Nephron (organoid): ENCODE measurements at regions not wholly inside any gene's neighbourhood (a gene's known extent, or its start where the extent isn't known, plus 50 kb on each side); places are given as distances from the start of the nearest gene placed in this dataset.

ENCODE experiments used
- H3K27ac Mint-ChIP-seq, 3 experiments: 2 replicates each; pipeline ENCODE4 v1.8.0; 2020; ENCODE audit warnings: mixed read lengths in 3 of 3, mild to moderate bottlenecking in 2 of 3, moderate library complexity in 1 of 3
- H3K27me3 Mint-ChIP-seq: 2 replicates; pipeline ENCODE4 v1.8.0; 2021; ENCODE audit warnings: low read depth, mild to moderate bottlenecking, moderate library complexity, mixed read lengths
- H3K36me3 Mint-ChIP-seq: 2 replicates; pipeline ENCODE4 v1.8.0; 2020; ENCODE audit warnings: low read depth, mixed read lengths
- H3K4me1 Mint-ChIP-seq: 2 replicates; pipeline ENCODE4 v1.8.0; 2020; ENCODE audit warnings: mixed read lengths
- H3K4me3 Mint-ChIP-seq, 3 experiments: 2 replicates each; pipeline ENCODE4 v1.8.0; 2020; ENCODE audit warnings: mild to moderate bottlenecking in 3 of 3, mixed read lengths in 3 of 3, moderate library complexity in 2 of 3
- H3K9me3 Mint-ChIP-seq: 2 replicates; pipeline ENCODE4 v1.8.0; 2020; ENCODE audit warnings: mixed read lengths
- TF ChIP-seq, protein P1 (sequence below), 3 experiments: fragments of 200-600 bp; sonication (generic); IDR thresholded peaks; one replicate each; pipeline ENCODE4 v1.5.0; 2021; ENCODE audit warnings: antibody characterized with exemption in 3 of 3; ENCODE audit not compliant: unreplicated experiment in 3 of 3

DNA sequence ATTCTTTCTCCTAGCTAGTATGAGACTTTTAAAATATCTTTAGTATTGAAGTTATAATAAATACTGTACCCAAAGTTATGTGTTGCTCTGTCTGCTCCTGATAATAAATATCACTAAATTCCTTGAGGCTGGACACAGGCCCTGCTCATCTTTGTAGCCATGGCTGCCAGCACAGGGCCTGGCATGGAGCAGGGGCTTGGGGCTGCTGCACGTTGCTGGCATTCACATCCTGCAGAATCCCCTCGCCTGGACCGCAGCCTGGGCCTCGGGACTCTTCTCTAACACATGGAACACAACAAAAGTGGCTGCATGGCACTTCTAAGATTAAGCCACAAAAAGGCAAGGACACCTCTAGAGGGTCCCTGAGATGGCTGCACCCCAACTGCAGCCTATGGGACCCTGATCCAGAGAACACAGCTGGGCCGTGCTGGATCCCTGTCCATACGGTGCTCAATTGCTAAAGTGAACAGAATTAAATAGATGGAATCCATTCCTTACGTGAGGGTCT, 477.5 kb upstream of the MYT1L start:
- no peak overlapping the region for H3K4me3 Mint-ChIP-seq
- peaks cover 23% of the 10 kb centered on the region for H3K9me3 Mint-ChIP-seq
- H3K36me3 Mint-ChIP-seq: no peaks in the 10 kb centered on the region
- TF ChIP-seq, protein P1, sequence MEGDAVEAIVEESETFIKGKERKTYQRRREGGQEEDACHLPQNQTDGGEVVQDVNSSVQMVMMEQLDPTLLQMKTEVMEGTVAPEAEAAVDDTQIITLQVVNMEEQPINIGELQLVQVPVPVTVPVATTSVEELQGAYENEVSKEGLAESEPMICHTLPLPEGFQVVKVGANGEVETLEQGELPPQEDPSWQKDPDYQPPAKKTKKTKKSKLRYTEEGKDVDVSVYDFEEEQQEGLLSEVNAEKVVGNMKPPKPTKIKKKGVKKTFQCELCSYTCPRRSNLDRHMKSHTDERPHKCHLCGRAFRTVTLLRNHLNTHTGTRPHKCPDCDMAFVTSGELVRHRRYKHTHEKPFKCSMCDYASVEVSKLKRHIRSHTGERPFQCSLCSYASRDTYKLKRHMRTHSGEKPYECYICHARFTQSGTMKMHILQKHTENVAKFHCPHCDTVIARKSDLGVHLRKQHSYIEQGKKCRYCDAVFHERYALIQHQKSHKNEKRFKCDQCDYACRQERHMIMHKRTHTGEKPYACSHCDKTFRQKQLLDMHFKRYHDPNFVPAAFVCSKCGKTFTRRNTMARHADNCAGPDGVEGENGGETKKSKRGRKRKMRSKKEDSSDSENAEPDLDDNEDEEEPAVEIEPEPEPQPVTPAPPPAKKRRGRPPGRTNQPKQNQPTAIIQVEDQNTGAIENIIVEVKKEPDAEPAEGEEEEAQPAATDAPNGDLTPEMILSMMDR (IDR thresholded peaks at IDR 0.05; ENCODE audit: unreplicated experiment in 3 of 3): no peak
- no peak overlapping the region for H3K27ac Mint-ChIP-seq
- peaks cover 10% of the 10 kb centered on the region for H3K27me3 Mint-ChIP-seq
- no peaks in the 10 kb centered on the region for H3K4me1 Mint-ChIP-seq

DNA sequence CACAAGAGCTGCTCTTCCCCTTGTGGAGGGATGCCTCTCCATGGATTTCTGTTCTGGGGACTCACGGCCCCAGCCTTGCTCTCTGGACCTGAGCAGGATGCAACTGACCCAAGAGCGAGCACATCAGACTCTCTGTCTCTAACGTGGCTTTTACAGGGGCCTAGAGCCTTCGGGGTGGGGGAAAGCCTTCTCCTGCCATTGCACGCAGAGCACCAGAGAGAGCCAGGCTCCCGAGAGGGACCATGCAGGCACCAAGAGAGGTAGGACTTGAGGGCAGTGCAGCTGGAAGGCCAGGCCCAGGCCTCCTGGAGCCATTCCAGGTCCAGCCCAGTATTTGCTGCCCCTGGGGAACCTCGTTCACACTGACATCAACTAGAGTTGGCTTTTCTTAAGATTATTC, 475.6 kb upstream of the MYT1L start:
- Mint-ChIP-seq H3K36me3 (no peaks in the 10 kb centered on the region), H3K27ac (no peak overlapping the region), H3K4me1 (no peaks in the 10 kb centered on the region), H3K9me3 (peaks cover 17% of the 10 kb centered on the region), H3K4me3 (no peak overlapping the region), H3K27me3 (peaks cover 11% of the 10 kb centered on the region)
- TF ChIP-seq, protein P1 (IDR thresholded peaks at IDR 0.05; ENCODE audit: unreplicated experiment in 3 of 3): no peak

DNA sequence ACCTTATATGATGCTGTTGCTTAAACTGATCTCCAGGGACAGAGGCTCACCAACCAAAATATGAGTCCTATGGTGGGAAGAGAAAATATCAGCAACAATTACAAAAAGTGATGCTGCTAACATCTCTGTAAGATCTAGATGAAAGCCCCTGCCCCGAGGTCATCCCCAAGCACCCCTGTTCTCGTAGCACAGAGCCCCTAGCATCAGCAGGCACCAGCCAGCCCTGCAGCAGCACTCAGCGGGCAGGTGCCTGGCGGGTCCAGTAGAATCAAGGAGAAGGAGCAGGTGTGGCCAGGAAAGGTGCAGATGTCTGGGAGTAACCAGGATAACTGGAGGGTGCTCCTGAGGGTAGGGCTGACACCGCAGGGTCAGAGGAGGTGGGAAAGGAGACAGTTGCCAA, 474.2 kb upstream of the MYT1L start:
- Mint-ChIP-seq H3K9me3 (peaks cover 21% of the 10 kb centered on the region), H3K4me1 (no peaks in the 10 kb centered on the region), H3K27ac (no peak overlapping the region), H3K36me3 (no peaks in the 10 kb centered on the region), H3K27me3 (peaks cover 12% of the 10 kb centered on the region), H3K4me3 (no peak overlapping the region)
- TF ChIP-seq, protein P1 (IDR thresholded peaks at IDR 0.05; ENCODE audit: unreplicated experiment in 3 of 3): no peak

DNA sequence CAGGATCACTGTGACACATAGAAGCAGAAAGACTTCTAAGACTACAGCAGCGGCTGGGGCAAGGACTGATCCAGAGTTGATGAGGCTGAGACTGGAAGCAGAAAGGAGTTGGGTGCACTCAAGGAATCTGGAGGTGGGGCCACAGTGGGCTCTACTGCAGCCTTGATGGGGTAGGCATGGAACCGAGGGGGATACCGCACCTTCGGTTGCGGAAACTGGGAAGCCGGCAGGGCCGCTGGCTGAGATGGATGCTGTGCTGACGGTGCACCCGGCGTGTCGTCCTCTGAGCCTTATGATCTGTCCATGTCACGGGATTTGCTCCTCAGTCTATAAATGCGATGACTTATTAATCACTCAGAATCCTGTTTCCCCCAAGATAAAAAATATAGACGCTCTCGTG, 473.5 kb upstream of the MYT1L start:
- no peak overlapping the region for H3K27ac Mint-ChIP-seq
- peaks cover 10% of the 10 kb centered on the region for H3K27me3 Mint-ChIP-seq
- no peaks in the 10 kb centered on the region for H3K4me1 Mint-ChIP-seq
- H3K4me3 Mint-ChIP-seq: no peak overlapping the region
- H3K9me3 Mint-ChIP-seq: peaks cover 20% of the 10 kb centered on the region
- H3K36me3 Mint-ChIP-seq: no peaks in the 10 kb centered on the region
- TF ChIP-seq, protein P1 (IDR thresholded peaks at IDR 0.05; ENCODE audit: unreplicated experiment in 3 of 3): no peak

DNA sequence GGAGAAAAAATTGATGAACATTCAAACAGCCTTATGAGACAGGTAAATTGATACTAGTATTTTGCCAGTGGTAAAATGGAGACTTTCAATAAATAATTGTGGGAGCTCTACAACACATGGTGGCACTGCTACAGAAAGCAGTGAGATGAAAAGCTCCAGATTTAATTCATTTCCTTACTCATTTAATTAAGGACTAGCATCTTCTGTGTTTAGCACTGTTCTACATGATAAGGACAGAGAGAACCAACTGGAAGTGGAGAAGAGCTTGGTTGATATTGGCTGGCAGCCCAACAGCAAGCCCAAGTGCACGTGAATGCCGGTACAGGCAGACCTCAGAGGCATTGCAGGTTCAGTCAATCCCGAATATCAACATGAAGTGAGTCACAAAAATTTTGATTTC, 470.4 kb upstream of the MYT1L start:
- Mint-ChIP-seq H3K27me3 (peaks cover 11% of the 10 kb centered on the region), H3K27ac (no peak overlapping the region), H3K4me3 (no peak overlapping the region), H3K4me1 (no peaks in the 10 kb centered on the region), H3K36me3 (no peaks in the 10 kb centered on the region), H3K9me3 (peaks cover 20% of the 10 kb centered on the region)
- TF ChIP-seq, protein P1 (IDR thresholded peaks at IDR 0.05; ENCODE audit: unreplicated experiment in 3 of 3): no peak

DNA sequence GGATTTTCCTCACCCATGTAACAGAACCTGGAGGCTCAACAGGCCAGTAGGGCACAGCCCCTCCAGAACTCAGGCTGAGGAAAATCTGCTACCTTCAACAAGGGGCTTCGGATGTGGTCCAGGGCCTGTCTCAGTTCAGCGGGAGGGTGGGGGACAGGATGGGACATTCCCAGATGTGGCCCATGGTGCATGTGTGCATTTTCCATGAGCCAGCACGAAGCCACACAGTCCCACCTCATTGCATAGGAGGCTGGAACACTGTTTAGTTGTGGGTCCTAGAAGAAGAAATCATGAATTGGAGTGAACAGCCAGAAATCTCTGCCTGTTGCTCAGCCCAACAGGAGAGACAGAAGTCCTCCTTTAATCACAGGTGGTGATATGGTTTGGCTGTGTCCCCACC, 469.6 kb upstream of the MYT1L start:
- no peak overlapping the region for H3K27ac Mint-ChIP-seq
- no peaks in the 10 kb centered on the region for H3K4me1 Mint-ChIP-seq
- TF ChIP-seq, protein P1 (IDR thresholded peaks at IDR 0.05; ENCODE audit: unreplicated experiment in 3 of 3): no peak
- H3K36me3 Mint-ChIP-seq: no peaks in the 10 kb centered on the region
- peaks cover 20% of the 10 kb centered on the region for H3K9me3 Mint-ChIP-seq
- H3K27me3 Mint-ChIP-seq: peaks cover 11% of the 10 kb centered on the region
- no peak overlapping the region for H3K4me3 Mint-ChIP-seq
